ENCODE measurements at regions not wholly inside any gene's neighbourhood (a gene's known extent, or its start where the extent isn't known, plus 50 kb on each side); places are given as distances from the start of the nearest gene placed in this dataset.

GRCh38 chr4:167944721-167945120, 147.6 kb upstream of the ANXA10 start:
- no peaks in the 10 kb centered on the region for H3K36me3 ChIP-seq (ENCODE audit: insufficient read depth, low read length)
- H3K9me2 ChIP-seq (ENCODE audit: insufficient read depth, low read length), result no peaks in the 10 kb centered on the region
- H3K27me3 ChIP-seq (ENCODE audit: insufficient read depth, low read depth, low read length), result no peaks in the 10 kb centered on the region
- no peaks in the 10 kb centered on the region for H4K20me1 ChIP-seq (ENCODE audit: insufficient read depth)
- TF ChIP-seq SMC3 (conservative IDR thresholded peaks at IDR 0.05; ENCODE audit: poor library complexity) (no peak), MXI1 (conservative IDR thresholded peaks at IDR 0.05; ENCODE audit: poor library complexity, severe bottlenecking) (no peak), TAF1 (IDR thresholded peaks at IDR 0.05; ENCODE audit: low read depth) (no peak)
- no peak overlapping the region for H3K9ac ChIP-seq (ENCODE audit: low read length)
- H3K27ac ChIP-seq (ENCODE audit: low read length), result no peak overlapping the region
- no peaks in the 10 kb centered on the region for H3K79me2 ChIP-seq (replicated peaks; ENCODE audit: insufficient read depth, low read length)
- no peak overlapping the region for H2AFZ ChIP-seq (ENCODE audit: low read depth, low read length)
- no peak overlapping the region for H3K4me3 ChIP-seq (ENCODE audit: low read length)
- H3F3A ChIP-seq (ENCODE audit: insufficient read depth, low read length, poor library complexity, severe bottlenecking), result no peaks in the 10 kb centered on the region
- H3K4me2 ChIP-seq (ENCODE audit: low read length), result no peak overlapping the region
- no peaks in the 10 kb centered on the region for H3K9me3 ChIP-seq (ENCODE audit: low read length)

GRCh38 chr4:167955006-167955405, 137.3 kb upstream of the ANXA10 start:
- H3K36me3 ChIP-seq (ENCODE audit: insufficient read depth, low read length), result no peaks in the 10 kb centered on the region
- H3K27me3 ChIP-seq (ENCODE audit: insufficient read depth, low read depth, low read length), result no peaks in the 10 kb centered on the region
- TF ChIP-seq, protein P1, sequence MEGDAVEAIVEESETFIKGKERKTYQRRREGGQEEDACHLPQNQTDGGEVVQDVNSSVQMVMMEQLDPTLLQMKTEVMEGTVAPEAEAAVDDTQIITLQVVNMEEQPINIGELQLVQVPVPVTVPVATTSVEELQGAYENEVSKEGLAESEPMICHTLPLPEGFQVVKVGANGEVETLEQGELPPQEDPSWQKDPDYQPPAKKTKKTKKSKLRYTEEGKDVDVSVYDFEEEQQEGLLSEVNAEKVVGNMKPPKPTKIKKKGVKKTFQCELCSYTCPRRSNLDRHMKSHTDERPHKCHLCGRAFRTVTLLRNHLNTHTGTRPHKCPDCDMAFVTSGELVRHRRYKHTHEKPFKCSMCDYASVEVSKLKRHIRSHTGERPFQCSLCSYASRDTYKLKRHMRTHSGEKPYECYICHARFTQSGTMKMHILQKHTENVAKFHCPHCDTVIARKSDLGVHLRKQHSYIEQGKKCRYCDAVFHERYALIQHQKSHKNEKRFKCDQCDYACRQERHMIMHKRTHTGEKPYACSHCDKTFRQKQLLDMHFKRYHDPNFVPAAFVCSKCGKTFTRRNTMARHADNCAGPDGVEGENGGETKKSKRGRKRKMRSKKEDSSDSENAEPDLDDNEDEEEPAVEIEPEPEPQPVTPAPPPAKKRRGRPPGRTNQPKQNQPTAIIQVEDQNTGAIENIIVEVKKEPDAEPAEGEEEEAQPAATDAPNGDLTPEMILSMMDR (IDR thresholded peaks at IDR 0.05; ENCODE audit: poor library complexity, severe bottlenecking), result no peak
- no peak for TF ChIP-seq MXI1 (conservative IDR thresholded peaks at IDR 0.05; ENCODE audit: poor library complexity, severe bottlenecking)
- no peak for TF ChIP-seq TAF1 (IDR thresholded peaks at IDR 0.05; ENCODE audit: low read depth)
- no peak for TF ChIP-seq EZH2 (IDR thresholded peaks at IDR 0.05; ENCODE audit: borderline replicate concordance, insufficient read depth, low read length, poor library complexity, severe bottlenecking)
- TF ChIP-seq, protein P2, sequence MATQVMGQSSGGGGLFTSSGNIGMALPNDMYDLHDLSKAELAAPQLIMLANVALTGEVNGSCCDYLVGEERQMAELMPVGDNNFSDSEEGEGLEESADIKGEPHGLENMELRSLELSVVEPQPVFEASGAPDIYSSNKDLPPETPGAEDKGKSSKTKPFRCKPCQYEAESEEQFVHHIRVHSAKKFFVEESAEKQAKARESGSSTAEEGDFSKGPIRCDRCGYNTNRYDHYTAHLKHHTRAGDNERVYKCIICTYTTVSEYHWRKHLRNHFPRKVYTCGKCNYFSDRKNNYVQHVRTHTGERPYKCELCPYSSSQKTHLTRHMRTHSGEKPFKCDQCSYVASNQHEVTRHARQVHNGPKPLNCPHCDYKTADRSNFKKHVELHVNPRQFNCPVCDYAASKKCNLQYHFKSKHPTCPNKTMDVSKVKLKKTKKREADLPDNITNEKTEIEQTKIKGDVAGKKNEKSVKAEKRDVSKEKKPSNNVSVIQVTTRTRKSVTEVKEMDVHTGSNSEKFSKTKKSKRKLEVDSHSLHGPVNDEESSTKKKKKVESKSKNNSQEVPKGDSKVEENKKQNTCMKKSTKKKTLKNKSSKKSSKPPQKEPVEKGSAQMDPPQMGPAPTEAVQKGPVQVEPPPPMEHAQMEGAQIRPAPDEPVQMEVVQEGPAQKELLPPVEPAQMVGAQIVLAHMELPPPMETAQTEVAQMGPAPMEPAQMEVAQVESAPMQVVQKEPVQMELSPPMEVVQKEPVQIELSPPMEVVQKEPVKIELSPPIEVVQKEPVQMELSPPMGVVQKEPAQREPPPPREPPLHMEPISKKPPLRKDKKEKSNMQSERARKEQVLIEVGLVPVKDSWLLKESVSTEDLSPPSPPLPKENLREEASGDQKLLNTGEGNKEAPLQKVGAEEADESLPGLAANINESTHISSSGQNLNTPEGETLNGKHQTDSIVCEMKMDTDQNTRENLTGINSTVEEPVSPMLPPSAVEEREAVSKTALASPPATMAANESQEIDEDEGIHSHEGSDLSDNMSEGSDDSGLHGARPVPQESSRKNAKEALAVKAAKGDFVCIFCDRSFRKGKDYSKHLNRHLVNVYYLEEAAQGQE (IDR thresholded peaks at IDR 0.05; ENCODE audit: borderline replicate concordance), result no peak
- no peak for TF ChIP-seq SMC3 (conservative IDR thresholded peaks at IDR 0.05; ENCODE audit: poor library complexity)
- TF ChIP-seq POLR2AphosphoS5 (IDR thresholded peaks at IDR 0.05), result no peak
- TF ChIP-seq EP300 (conservative IDR thresholded peaks at IDR 0.05; ENCODE audit: poor library complexity, severe bottlenecking), result no peak
- no peak for TF ChIP-seq RAD21 (conservative IDR thresholded peaks at IDR 0.05)
- H3K27ac ChIP-seq (ENCODE audit: low read length), result no peak overlapping the region
- no peak overlapping the region for H3K9ac ChIP-seq (ENCODE audit: low read length)
- no peak overlapping the region for H2AFZ ChIP-seq (ENCODE audit: low read depth, low read length)
- no peaks in the 10 kb centered on the region for H3K79me2 ChIP-seq (replicated peaks; ENCODE audit: insufficient read depth, low read length)
- H4K20me1 ChIP-seq (ENCODE audit: insufficient read depth), result no peaks in the 10 kb centered on the region
- H3K9me2 ChIP-seq (ENCODE audit: insufficient read depth, low read length), result no peaks in the 10 kb centered on the region
- no peaks in the 10 kb centered on the region for H3F3A ChIP-seq (ENCODE audit: insufficient read depth, low read length, poor library complexity, severe bottlenecking)
- no peak overlapping the region for H3K4me2 ChIP-seq (ENCODE audit: low read length)
- H3K4me3 ChIP-seq (ENCODE audit: low read length), result no peak overlapping the region
- no peaks in the 10 kb centered on the region for H3K9me3 ChIP-seq (ENCODE audit: low read length)

DNA sequence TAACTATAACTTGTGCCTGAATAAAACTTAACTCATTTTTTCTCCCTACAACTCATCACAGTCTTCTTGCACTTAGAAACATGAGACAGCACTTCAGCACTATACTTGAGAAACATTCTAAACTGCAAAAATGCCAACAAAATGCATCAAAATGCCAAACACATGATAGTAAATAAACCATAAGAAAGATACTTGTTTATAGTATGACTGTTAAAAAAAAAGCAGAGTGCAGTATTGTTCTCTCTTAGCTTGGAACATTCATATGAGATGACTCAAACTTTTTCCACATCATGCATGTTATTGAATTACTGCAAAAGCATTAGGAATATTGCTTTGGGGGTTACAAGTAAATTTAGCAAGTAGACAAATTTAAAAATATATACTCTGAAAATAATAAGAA, 135.7 kb upstream of the ANXA10 start:
- Histone ChIP-seq H3K4me3 (ENCODE audit: low read length) (no peak overlapping the region), H3K27ac (ENCODE audit: low read length) (no peak overlapping the region), H3K9me2 (ENCODE audit: insufficient read depth, low read length) (no peaks in the 10 kb centered on the region), H3K27me3 (ENCODE audit: insufficient read depth, low read depth, low read length) (no peaks in the 10 kb centered on the region), H2AFZ (ENCODE audit: low read depth, low read length) (no peak overlapping the region), H3K36me3 (ENCODE audit: insufficient read depth, low read length) (no peaks in the 10 kb centered on the region), H4K20me1 (ENCODE audit: insufficient read depth) (no peaks in the 10 kb centered on the region), H3F3A (ENCODE audit: insufficient read depth, low read length, poor library complexity, severe bottlenecking) (no peaks in the 10 kb centered on the region), H3K79me2 (replicated peaks; ENCODE audit: insufficient read depth, low read length) (no peaks in the 10 kb centered on the region), H3K9ac (ENCODE audit: low read length) (no peak overlapping the region), H3K4me2 (ENCODE audit: low read length) (no peak overlapping the region), H3K9me3 (ENCODE audit: low read length) (no peaks in the 10 kb centered on the region)
- TF ChIP-seq EP300 (conservative IDR thresholded peaks at IDR 0.05; ENCODE audit: poor library complexity, severe bottlenecking) (no peak), POLR2AphosphoS5 (IDR thresholded peaks at IDR 0.05) (no peak), SMC3 (conservative IDR thresholded peaks at IDR 0.05; ENCODE audit: poor library complexity) (no peak), MXI1 (conservative IDR thresholded peaks at IDR 0.05; ENCODE audit: poor library complexity, severe bottlenecking) (no peak), TAF1 (IDR thresholded peaks at IDR 0.05; ENCODE audit: low read depth) (no peak), RAD21 (conservative IDR thresholded peaks at IDR 0.05) (no peak), EZH2 (IDR thresholded peaks at IDR 0.05; ENCODE audit: borderline replicate concordance, insufficient read depth, low read length, poor library complexity, severe bottlenecking) (no peak)
- TF ChIP-seq, protein P1 (IDR thresholded peaks at IDR 0.05; ENCODE audit: poor library complexity, severe bottlenecking), result no peak
- TF ChIP-seq, protein P2 (IDR thresholded peaks at IDR 0.05; ENCODE audit: borderline replicate concordance), result no peak

Measured in neural cell (in vitro differentiated cells).